ENCODE measurements at regions not wholly inside any gene's neighbourhood (a gene's known extent, or its start where the extent isn't known, plus 50 kb on each side); places are given as distances from the start of the nearest gene placed in this dataset.

- Mint-ChIP-seq H3K27ac (ENCODE audit: unreplicated experiment) (no peak overlapping the region), H3K27me3 (ENCODE audit: unreplicated experiment) (peaks cover 5% of the 10 kb centered on the region), H3K4me1 (ENCODE audit: unreplicated experiment) (peaks cover 7% of the 10 kb centered on the region), H3K4me3 (ENCODE audit: unreplicated experiment) (no peak overlapping the region), H3K9me3 (ENCODE audit: unreplicated experiment) (no peaks in the 10 kb centered on the region), H3K36me3 (ENCODE audit: low read depth, unreplicated experiment) (no peaks in the 10 kb centered on the region)
- no peak for TF ChIP-seq CTCF (IDR thresholded peaks at IDR 0.05; ENCODE audit: unreplicated experiment)
- no peak for DNase-seq (ENCODE audit: low spot score)
Observed at GRCh38 chr12:116366456-116366776, 88.9 kb upstream of the MED13L start.

GRCh38 chr12:116366824-116367223, 89.3 kb upstream of the MED13L start:
- peaks cover 7% of the 10 kb centered on the region for H3K4me1 Mint-ChIP-seq (ENCODE audit: unreplicated experiment)
- H3K36me3 Mint-ChIP-seq (ENCODE audit: low read depth, unreplicated experiment): no peaks in the 10 kb centered on the region
- DNase-seq (ENCODE audit: low spot score): no peak
- no peak overlapping the region for H3K4me3 Mint-ChIP-seq (ENCODE audit: unreplicated experiment)
- H3K9me3 Mint-ChIP-seq (ENCODE audit: unreplicated experiment): no peaks in the 10 kb centered on the region
- TF ChIP-seq CTCF (IDR thresholded peaks at IDR 0.05; ENCODE audit: unreplicated experiment): no peak
- H3K27me3 Mint-ChIP-seq (ENCODE audit: unreplicated experiment): peaks cover 7% of the 10 kb centered on the region
- peak overlapping the region; percentile 7 for H3K27ac Mint-ChIP-seq (ENCODE audit: unreplicated experiment)

GRCh38 chr12:116368196-116369194, 91.0 kb upstream of the MED13L start:
- peak; percentile 16 for DNase-seq (ENCODE audit: low spot score)
- no peaks in the 10 kb centered on the region for H3K9me3 Mint-ChIP-seq (ENCODE audit: unreplicated experiment)
- peaks cover 7% of the 10 kb centered on the region for H3K4me1 Mint-ChIP-seq (ENCODE audit: unreplicated experiment)
- peaks cover 7% of the 10 kb centered on the region for H3K27me3 Mint-ChIP-seq (ENCODE audit: unreplicated experiment)
- TF ChIP-seq CTCF (IDR thresholded peaks at IDR 0.05; ENCODE audit: unreplicated experiment): no peak
- no peak overlapping the region for H3K4me3 Mint-ChIP-seq (ENCODE audit: unreplicated experiment)
- no peaks in the 10 kb centered on the region for H3K36me3 Mint-ChIP-seq (ENCODE audit: low read depth, unreplicated experiment)
- peak overlapping the region; percentile 3 for H3K27ac Mint-ChIP-seq (ENCODE audit: unreplicated experiment)

- H3K27me3 Mint-ChIP-seq (ENCODE audit: unreplicated experiment): peaks cover 7% of the 10 kb centered on the region
Observed at GRCh38 chr12:116370004-116370404, 92.5 kb upstream of the MED13L start.

More at GRCh38 chr12:116370004-116370404, 92.5 kb upstream of the MED13L start:
- peaks cover 7% of the 10 kb centered on the region for H3K4me1 Mint-ChIP-seq (ENCODE audit: unreplicated experiment)
- H3K9me3 Mint-ChIP-seq (ENCODE audit: unreplicated experiment): no peaks in the 10 kb centered on the region
- no peak overlapping the region for H3K4me3 Mint-ChIP-seq (ENCODE audit: unreplicated experiment)
- H3K36me3 Mint-ChIP-seq (ENCODE audit: low read depth, unreplicated experiment): no peaks in the 10 kb centered on the region
- TF ChIP-seq CTCF (IDR thresholded peaks at IDR 0.05; ENCODE audit: unreplicated experiment): no peak
- DNase-seq (ENCODE audit: low spot score): no peak
- peak overlapping the region; percentile 18 for H3K27ac Mint-ChIP-seq (ENCODE audit: unreplicated experiment)

Measured in endothelial cell (in vitro differentiated cells).